ENCODE measurements at regions not wholly inside any gene's neighbourhood (a gene's known extent, or its start where the extent isn't known, plus 50 kb on each side); places are given as distances from the start of the nearest gene placed in this dataset.

GRCh38 chr21:35238119-35238518 lies 189.0 kb upstream of the RUNX1 start:
- Mint-ChIP-seq H3K27ac (ENCODE audit: unreplicated experiment) (no peak overlapping the region), H3K9me3 (ENCODE audit: unreplicated experiment) (peaks cover 8% of the 10 kb centered on the region), H3K4me1 (ENCODE audit: low read depth, unreplicated experiment) (peaks cover 11% of the 10 kb centered on the region), H3K4me3 (ENCODE audit: unreplicated experiment) (no peak overlapping the region), H3K36me3 (ENCODE audit: unreplicated experiment) (peaks cover 11% of the 10 kb centered on the region), H3K27me3 (ENCODE audit: unreplicated experiment) (peaks cover 11% of the 10 kb centered on the region)
- no peak for TF ChIP-seq CTCF (IDR thresholded peaks at IDR 0.05; ENCODE audit: partially characterized antibody, unreplicated experiment)
- no peak for DNase-seq

- H3K36me3 Mint-ChIP-seq (ENCODE audit: unreplicated experiment), result peaks cover 11% of the 10 kb centered on the region
- H3K9me3 Mint-ChIP-seq (ENCODE audit: unreplicated experiment), result peaks cover 8% of the 10 kb centered on the region
- peaks cover 11% of the 10 kb centered on the region for H3K27me3 Mint-ChIP-seq (ENCODE audit: unreplicated experiment)
- no peak overlapping the region for H3K27ac Mint-ChIP-seq (ENCODE audit: unreplicated experiment)
- H3K4me3 Mint-ChIP-seq (ENCODE audit: unreplicated experiment), result no peak overlapping the region
- DNase-seq, result no peak
- no peak for TF ChIP-seq CTCF (IDR thresholded peaks at IDR 0.05; ENCODE audit: partially characterized antibody, unreplicated experiment)
- peaks cover 11% of the 10 kb centered on the region for H3K4me1 Mint-ChIP-seq (ENCODE audit: low read depth, unreplicated experiment)
Observed at GRCh38 chr21:35237287-35237686, 188.2 kb upstream of the RUNX1 start.

- Mint-ChIP-seq H3K4me3 (ENCODE audit: unreplicated experiment) (no peak overlapping the region), H3K4me1 (ENCODE audit: low read depth, unreplicated experiment) (peaks cover 11% of the 10 kb centered on the region), H3K27me3 (ENCODE audit: unreplicated experiment) (peaks cover 5% of the 10 kb centered on the region), H3K27ac (ENCODE audit: unreplicated experiment) (no peak overlapping the region), H3K36me3 (ENCODE audit: unreplicated experiment) (peaks cover 11% of the 10 kb centered on the region), H3K9me3 (ENCODE audit: unreplicated experiment) (peaks cover 8% of the 10 kb centered on the region)
- no peak for DNase-seq
- TF ChIP-seq CTCF (IDR thresholded peaks at IDR 0.05; ENCODE audit: partially characterized antibody, unreplicated experiment), result no peak
Observed at GRCh38 chr21:35236090-35236489, 187.0 kb upstream of the RUNX1 start.

GRCh38 chr21:35234725-35235124 lies 185.6 kb upstream of the RUNX1 start:
- no peak for DNase-seq
- Mint-ChIP-seq H3K36me3 (ENCODE audit: unreplicated experiment) (peaks cover 11% of the 10 kb centered on the region), H3K27ac (ENCODE audit: unreplicated experiment) (no peak overlapping the region), H3K9me3 (ENCODE audit: unreplicated experiment) (peaks cover 4% of the 10 kb centered on the region), H3K27me3 (ENCODE audit: unreplicated experiment) (peaks cover 2% of the 10 kb centered on the region), H3K4me3 (ENCODE audit: unreplicated experiment) (no peak overlapping the region), H3K4me1 (ENCODE audit: low read depth, unreplicated experiment) (peaks cover 6% of the 10 kb centered on the region)
- TF ChIP-seq CTCF (IDR thresholded peaks at IDR 0.05; ENCODE audit: partially characterized antibody, unreplicated experiment), result no peak

GRCh38 chr21:35233756-35234155 lies 184.7 kb upstream of the RUNX1 start:
- Mint-ChIP-seq H3K9me3 (ENCODE audit: unreplicated experiment) (peaks cover 1% of the 10 kb centered on the region), H3K27ac (ENCODE audit: unreplicated experiment) (no peak overlapping the region), H3K4me3 (ENCODE audit: unreplicated experiment) (no peak overlapping the region), H3K4me1 (ENCODE audit: low read depth, unreplicated experiment) (no peaks in the 10 kb centered on the region), H3K36me3 (ENCODE audit: unreplicated experiment) (peaks cover 11% of the 10 kb centered on the region), H3K27me3 (ENCODE audit: unreplicated experiment) (peaks cover 2% of the 10 kb centered on the region)
- DNase-seq, result no peak
- no peak for TF ChIP-seq CTCF (IDR thresholded peaks at IDR 0.05; ENCODE audit: partially characterized antibody, unreplicated experiment)
